ENCODE measurements at regions not wholly inside any gene's neighbourhood (a gene's known extent, or its start where the extent isn't known, plus 50 kb on each side); places are given as distances from the start of the nearest gene placed in this dataset.

GRCh38 chr9:109830545-109830944, 50.5 kb downstream of the PALM2AKAP2 start:
- DNase-seq, result no peak

- DNase-seq, result no peak
Observed at GRCh38 chr9:109831998-109832658, 52.1 kb downstream of the PALM2AKAP2 start.

GRCh38 chr9:109834855-109835254, 54.9 kb downstream of the PALM2AKAP2 start:
- no peak for DNase-seq

GRCh38 chr9:109843641-109844040, 63.6 kb downstream of the PALM2AKAP2 start:
- DNase-seq, result no peak

- no peak for DNase-seq
Observed at GRCh38 chr9:109845226-109845625, 65.2 kb downstream of the PALM2AKAP2 start.

GRCh38 chr9:109846776-109847175, 66.8 kb downstream of the PALM2AKAP2 start:
- DNase-seq, result no peak

- no peak for DNase-seq
Observed at GRCh38 chr9:109852556-109852955, 72.6 kb downstream of the PALM2AKAP2 start.

- DNase-seq, result no peak
Observed at GRCh38 chr9:109855540-109855939, 75.5 kb downstream of the PALM2AKAP2 start.

GRCh38 chr9:109856785-109857184, 76.8 kb downstream of the PALM2AKAP2 start:
- DNase-seq, result no peak

GRCh38 chr9:109857336-109857735, 77.3 kb downstream of the PALM2AKAP2 start:
- DNase-seq, result no peak

- no peak for DNase-seq
Observed at GRCh38 chr9:109859447-109859846, 79.4 kb downstream of the PALM2AKAP2 start.

- DNase-seq, result no peak
Observed at GRCh38 chr9:109860521-109860920, 80.5 kb downstream of the PALM2AKAP2 start.

- DNase-seq, result no peak
Observed at GRCh38 chr9:109861499-109861898, 81.5 kb downstream of the PALM2AKAP2 start.

GRCh38 chr9:109861918-109862317, 81.9 kb downstream of the PALM2AKAP2 start:
- DNase-seq, result no peak

GRCh38 chr9:109862452-109862851, 82.5 kb downstream of the PALM2AKAP2 start:
- no peak for DNase-seq

GRCh38 chr9:109863961-109864360, 84.0 kb downstream of the PALM2AKAP2 start:
- no peak for DNase-seq

- DNase-seq, result no peak
Observed at GRCh38 chr9:109865521-109865920, 85.5 kb downstream of the PALM2AKAP2 start.

GRCh38 chr9:109868207-109868606, 88.2 kb downstream of the PALM2AKAP2 start:
- DNase-seq, result no peak

GRCh38 chr9:109868722-109869121, 88.7 kb downstream of the PALM2AKAP2 start:
- no peak for DNase-seq

- DNase-seq, result no peak
Observed at GRCh38 chr9:109870365-109870764, 90.4 kb downstream of the PALM2AKAP2 start.

- DNase-seq, result no peak
Observed at GRCh38 chr9:109872901-109873300, 92.9 kb downstream of the PALM2AKAP2 start.

GRCh38 chr9:109875495-109876129, 95.6 kb downstream of the PALM2AKAP2 start:
- no peak for DNase-seq

- DNase-seq, result no peak
Observed at GRCh38 chr9:109880276-109881169, 100.5 kb downstream of the PALM2AKAP2 start.

- DNase-seq, result no peak
Observed at GRCh38 chr9:109883623-109884022, 103.6 kb downstream of the PALM2AKAP2 start.
